ENCODE measurements at regions not wholly inside any gene's neighbourhood (a gene's known extent, or its start where the extent isn't known, plus 50 kb on each side); places are given as distances from the start of the nearest gene placed in this dataset.

DNA sequence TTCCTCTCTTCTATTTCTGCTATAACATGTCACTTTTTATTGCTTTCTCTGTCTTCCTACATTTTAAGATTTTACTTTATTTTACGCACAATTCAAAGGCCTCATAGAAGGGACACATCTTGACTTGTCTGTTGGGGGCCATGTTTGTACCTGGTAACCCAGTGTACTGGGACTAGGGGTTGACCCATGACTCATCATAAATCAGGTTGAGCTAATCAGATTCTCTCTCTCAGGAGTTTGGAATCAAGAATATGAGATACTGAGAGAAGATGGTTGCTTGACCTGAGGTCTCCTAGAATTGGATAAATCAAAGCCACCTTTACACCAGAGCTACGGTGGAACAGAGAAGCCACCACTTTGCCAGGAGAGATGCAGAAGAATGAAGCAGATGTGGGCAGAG lies 153.0 kb downstream of the UXS1 start:
- in situ Hi-C loops (cut with MboI; ENCODE audit: low pct_unique_long_range_greater_than_20kb, low sequenced_read_pairs) = no loop called here
- no peak for DNase-seq

DNA sequence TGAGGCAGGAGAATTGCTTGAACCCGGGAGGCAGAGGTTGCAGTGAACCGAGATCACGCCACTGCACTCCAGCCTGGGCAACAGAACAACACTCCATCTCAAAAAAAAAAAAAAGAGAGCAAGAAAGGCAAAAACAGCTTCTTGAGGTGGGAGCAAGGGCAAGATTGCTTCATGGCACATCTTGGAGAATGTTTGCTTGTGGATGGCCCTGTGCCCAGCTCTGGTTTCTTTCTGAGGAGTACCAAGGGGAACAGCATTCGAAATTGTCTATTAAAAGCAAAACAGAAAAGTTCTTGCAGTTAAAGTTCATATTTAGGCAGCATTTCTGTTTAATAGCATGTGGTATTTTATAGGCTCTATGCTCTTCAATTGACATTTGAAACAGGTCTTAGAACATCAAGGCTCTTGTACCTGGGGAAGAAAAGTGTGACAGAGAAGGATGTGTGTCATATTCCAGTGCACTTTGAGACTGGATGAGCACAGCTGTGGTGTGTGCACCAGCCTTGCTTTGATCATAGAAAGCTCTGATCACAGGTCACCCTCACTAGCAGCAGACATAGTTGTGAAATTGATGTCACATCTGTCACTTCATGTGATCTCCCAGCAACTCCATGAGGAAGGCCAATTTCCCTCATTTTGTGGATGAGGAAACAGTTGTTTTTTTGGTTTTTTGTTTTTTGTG lies 154.3 kb downstream of the UXS1 start:
- no peak for DNase-seq
- in situ Hi-C loops (cut with MboI; ENCODE audit: low pct_unique_long_range_greater_than_20kb, low sequenced_read_pairs) = no loop called here

DNA sequence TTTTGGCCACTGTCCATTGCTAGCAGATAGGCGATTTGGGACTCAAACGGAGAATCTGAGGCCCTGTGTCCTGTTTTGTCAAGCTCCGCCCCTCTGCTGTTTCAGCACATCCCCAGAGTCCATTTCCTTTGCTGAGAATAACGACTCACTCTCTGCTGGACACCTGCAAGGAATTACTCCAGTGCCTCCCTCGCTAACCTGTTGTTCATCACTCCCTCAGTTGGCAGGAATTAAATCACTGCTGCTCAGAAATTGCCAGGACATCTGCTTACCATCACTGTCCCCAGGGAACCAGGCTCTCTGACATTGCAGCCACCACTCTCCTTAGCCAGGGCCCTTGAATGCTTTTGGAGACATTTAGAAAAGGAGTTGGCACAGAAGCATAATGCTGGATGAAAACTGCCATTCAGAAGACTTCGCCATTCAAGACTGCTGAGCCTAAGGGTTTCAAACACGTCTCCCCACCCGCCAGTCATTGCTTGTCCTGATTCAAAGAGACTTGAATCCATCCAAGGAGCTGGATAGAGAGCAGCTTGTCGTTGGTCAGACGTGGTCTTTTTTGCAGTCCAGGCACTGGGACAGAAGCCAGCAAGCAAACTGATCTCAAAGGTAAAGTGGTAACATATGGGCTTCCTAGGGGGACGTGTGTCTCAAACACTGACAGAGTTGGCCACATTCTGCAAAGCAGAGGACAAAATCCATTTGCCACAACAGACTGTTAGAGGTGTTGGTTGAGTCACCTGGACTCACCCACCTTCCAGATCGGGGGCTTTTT lies 155.3 kb downstream of the UXS1 start:
- in situ Hi-C loops (cut with MboI; ENCODE audit: low pct_unique_long_range_greater_than_20kb, low sequenced_read_pairs) = no loop called here

DNA sequence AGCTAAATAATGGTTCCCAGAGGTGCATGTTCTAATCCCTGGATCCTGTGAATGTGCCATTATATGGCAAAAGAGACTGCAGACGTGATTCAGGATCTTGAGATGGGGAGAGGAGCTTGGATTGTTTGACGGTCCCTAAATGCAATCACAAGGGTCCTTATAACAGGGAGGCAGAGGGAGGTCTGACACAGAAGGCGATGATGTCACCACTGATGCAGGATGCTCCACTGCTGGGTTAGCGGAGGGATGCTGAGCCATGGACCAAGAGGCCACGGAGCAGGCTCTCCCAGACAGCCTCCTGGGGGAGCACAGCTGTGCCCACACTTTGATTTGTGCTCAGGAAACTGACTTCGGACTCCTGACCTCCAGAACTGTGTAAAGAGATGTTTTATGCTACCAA lies 156.2 kb downstream of the UXS1 start:
- in situ Hi-C loops (cut with MboI; ENCODE audit: low pct_unique_long_range_greater_than_20kb, low sequenced_read_pairs) = no loop called here
- DNase-seq = no peak

More for the DNA sequence above, 155.3 kb downstream of the UXS1 start:
- DNase-seq = no peak

DNA sequence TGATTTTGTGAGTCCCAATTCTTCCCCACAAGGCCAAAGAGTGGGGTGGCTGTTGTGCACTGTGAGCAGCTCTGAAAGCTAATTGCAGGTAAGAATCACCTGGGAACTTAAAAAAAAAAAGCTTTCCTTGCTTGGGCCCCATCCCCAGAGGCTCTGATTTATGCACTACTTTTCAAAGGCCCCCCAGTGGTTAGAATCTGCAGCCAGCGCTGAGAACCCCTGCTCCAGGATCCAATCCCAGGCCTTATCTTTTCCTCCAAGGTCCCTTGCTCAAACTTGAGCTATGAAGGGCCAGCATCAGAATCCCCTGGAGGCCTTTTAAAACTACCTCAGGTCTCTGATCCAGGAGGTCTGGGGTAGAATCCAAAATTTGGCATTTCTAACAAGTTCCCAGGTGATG lies 156.8 kb downstream of the UXS1 start:
- DNase-seq = no peak
- in situ Hi-C loops (cut with MboI; ENCODE audit: low pct_unique_long_range_greater_than_20kb, low sequenced_read_pairs) = no loop called here

DNA sequence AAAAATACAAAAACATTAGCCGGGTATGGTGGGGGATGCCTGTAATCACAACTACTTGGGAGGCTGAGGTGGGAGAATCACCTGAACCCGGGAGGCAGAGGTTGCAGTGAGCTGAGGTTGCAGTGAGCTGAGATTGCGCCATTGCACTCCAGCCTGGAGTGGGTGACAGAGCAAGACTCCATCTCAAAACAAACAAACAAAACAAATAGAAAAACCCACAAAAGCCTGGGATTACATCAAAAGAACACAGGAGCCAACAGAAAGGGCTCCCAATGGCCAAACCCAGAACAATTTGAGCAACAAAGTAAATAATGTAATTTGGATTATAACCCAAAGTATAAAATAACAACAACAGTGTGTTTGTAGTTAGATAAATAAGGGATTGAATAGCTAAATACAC lies 159.8 kb downstream of the UXS1 start:
- DNase-seq = no peak
- in situ Hi-C loops (cut with MboI; ENCODE audit: low pct_unique_long_range_greater_than_20kb, low sequenced_read_pairs) = no loop called here

DNA sequence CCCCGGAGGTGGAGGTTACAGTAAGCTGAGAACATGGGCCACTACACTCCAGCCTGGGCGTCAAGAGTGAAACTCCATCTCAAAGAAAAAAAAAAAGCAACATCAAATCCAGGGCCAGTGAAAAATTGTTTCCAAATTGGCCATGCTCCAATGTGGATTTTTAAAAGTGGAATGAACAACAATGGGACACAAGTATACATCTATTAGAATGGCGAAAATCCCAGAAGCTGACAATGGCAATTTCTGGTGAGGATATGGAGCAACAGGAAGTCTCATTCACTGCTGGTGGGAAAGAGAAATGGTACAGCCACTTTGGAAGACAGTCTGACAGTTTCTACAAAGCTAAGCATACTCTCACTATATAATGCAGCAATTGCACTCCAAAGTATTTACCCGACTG lies 161.4 kb downstream of the UXS1 start:
- in situ Hi-C loops (cut with MboI; ENCODE audit: low pct_unique_long_range_greater_than_20kb, low sequenced_read_pairs) = no loop called here
- no peak for DNase-seq

DNA sequence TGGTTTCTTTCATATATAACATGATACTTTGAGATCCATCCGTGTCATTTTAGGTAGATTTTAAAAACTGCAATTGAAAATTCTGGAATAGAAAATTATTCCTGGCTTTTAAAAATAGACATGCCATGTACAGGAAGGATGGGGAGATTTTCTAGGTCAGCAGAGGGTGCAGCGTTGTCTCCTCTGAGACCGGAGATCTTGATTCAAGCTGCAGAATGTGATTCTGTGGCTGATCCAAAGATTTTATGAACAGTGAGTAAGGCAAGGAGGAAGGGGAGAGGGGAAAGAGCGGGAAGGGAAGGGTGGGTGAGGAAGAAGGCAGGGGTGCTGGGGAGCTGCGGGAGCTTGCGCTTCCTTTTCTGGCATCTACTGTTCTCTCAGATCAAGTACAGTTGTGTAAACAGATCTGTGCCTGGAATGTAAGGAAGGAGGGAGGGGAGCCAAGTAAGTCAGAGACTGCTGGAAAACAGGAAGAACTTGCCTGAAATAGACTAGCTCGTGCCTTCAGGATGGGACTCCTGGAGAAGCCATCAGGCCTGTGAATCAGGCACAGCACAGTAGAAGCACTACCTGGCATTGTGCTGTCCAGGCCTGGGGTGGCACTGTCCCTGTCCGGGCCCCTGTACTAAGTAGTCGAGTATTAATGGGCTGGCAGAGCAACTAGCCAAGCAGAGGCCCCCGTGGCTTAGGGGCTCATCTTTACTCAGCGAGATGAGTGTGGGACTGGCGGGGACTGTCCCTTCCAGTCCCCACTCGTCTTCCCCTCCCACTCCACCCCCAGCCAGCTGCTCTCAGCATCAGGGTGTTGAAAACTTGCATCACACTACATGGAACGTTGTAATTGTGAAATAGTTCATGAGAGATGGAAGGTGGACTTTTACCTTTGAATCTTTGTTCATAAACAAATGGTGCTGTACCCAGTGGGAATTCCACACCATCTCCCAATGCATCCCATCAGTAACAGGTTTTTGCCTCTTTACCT lies 163.5 kb downstream of the UXS1 start:
- in situ Hi-C loops (cut with MboI; ENCODE audit: low pct_unique_long_range_greater_than_20kb, low sequenced_read_pairs) = no loop called here
- no peak for DNase-seq

DNA sequence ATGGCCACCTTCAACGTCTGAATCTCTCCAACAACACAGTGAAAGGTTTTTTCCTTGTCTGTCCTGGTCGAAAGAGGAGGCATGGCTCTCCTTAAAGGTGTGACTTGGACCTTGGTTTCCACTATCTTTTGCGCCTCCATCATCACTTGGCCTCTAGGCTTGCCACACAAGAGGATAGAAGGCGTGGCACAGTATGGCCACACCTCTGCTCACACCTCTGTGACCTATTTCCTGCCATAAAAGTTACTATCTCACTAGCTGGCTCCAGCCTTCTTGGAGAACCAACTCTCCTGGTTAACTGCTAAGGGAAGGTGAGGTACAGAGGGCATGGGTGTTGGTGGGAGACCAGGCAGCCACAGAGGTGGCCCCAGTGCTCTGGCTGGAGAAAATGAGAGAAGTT lies 165.9 kb downstream of the UXS1 start:
- in situ Hi-C loops (cut with MboI; ENCODE audit: low pct_unique_long_range_greater_than_20kb, low sequenced_read_pairs) = no loop called here
- no peak for DNase-seq

DNA sequence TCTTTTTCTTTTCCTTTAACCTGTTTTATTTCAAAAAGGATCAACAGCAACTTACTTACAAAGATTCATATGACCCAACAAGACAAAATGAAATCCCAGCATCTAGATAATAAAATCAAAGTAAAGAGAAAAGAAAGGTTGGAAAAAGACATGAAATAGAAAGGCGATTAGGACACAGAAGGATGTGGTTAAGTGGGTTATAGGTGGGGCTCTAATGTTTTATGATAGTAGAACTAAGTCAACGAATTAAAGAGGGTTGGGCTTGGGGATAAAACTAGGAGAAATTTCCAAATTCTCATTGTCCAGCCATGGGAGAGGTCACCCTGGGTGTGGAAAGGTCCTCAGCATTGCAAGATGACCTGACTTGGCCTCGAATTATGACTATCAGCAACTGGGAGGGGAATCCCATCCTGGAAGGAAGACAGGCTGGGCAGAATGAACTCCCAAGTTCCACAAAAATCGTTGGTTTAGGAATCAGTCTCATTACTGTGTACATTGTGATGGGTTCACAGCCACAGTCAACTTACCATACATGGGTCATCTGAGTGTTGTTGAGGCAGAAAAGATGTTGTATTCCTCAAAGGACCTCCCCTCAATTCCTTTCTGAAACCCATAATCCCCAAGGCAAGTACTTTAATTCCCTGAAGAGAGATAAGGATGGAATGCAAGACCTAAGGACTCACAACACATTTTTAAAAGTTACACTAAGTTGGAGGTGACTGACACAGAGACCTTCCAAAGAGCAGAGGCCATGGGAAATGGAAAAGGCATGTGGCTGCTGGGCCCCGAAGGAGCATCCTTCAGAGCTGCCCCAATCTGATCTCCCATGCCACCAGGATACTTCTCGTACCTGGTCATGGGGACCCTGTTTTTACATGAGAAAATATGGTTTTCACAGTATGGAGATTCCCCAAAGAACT lies 167.6 kb downstream of the UXS1 start:
- in situ Hi-C loops (cut with MboI; ENCODE audit: low pct_unique_long_range_greater_than_20kb, low sequenced_read_pairs) = no loop called here
- DNase-seq = no peak

DNA sequence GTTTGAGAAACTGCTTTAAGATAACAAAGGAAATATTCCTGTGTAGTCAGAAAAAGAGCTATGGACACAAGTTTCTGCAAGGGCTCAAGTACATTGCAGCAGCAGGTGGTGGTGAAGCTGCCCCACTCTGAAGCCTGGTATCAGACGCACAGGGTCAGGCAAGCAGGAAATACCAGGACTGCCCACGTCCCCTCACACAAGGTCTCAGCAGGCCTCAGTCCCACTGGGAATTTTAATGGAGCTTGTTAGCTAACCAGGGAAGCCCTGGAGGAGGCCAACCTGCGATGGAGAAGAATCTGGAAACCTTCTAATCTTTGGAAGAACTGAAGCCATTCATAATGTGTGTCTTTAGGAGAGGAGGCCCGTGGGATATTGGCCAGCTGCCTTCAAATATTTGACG lies 168.3 kb downstream of the UXS1 start:
- no peak for DNase-seq
- in situ Hi-C loops (cut with MboI; ENCODE audit: low pct_unique_long_range_greater_than_20kb, low sequenced_read_pairs) = no loop called here

DNA sequence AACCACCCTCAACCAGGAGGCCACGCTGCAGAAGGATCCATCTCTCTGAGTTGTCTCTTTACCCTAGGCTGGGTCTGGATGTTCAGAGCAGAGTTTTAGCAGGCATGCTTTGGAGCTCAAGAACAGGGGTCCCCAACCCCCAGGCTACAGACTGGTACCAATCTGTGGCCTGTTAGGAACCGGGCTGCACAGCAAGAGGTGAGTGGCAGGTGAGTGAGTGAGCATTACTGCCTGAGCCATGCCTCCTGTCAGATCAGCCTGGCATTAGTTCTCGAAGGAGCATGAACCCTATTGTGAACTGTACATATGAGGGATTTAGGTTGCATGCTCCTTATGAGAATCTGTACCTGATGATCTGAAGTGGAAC lies 172.5 kb downstream of the UXS1 start:
- in situ Hi-C loops (cut with MboI; ENCODE audit: low pct_unique_long_range_greater_than_20kb, low sequenced_read_pairs) = no loop called here
- no peak for DNase-seq

DNA sequence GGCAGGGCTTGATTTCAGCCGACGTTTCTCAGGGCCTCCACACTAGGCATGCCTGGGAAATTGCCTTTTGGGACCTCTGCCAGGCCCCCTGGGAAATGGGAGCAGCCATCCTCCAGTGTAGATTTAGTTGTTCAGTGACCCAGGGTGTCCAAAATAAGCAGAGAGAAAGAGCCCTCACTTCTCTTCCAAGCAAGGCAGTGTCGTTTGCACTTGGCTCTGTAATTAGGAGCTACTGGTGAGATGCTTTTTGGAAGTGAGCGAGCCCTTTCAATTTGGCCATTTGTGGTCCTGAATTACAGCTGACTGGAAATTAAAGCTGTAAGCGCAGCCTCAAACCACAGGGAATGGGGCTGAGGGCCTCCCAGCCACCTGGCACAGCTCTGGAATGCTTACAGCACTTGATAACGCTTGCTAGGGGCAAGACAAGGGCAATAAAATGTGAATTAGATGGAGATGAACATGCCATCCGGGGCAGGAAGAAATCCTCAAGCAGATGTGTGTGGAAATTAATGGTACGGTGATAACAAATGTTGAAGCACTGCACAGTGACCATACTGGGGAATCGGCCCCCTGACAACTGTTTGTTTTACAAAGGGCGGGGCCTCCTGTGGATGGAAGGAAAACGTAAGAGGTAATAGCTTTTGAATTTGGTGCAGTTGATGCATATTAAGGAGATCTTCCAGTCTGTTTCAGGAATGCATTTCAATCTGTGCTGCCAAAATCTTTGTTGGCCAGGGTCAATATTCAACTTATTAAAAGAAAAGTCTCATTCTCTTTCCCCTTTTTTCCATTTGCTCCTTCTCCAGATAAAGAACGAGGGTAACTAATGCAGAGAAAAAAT lies 173.1 kb downstream of the UXS1 start:
- no peak for DNase-seq
- in situ Hi-C loops (cut with MboI; ENCODE audit: low pct_unique_long_range_greater_than_20kb, low sequenced_read_pairs) = no loop called here

DNA sequence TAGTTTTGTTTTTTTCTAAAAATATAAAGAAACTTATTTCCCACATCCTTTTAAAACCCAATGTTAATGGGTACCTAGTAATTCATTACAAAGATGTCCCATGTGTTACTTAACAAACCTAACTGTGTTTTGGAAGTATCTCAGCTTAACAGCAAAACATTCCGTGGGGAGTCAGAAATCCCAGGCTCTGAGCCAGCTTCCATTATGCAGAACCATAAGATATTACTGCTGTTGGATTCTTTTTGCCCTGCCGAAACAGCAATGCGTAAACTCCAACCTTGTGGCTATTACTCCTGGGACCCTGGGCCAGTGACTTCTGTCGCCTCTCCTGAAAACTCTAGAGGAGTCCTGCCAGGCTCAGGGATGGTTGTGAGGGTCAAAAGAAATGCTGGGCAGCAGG lies 174.1 kb downstream of the UXS1 start:
- in situ Hi-C loops (cut with MboI; ENCODE audit: low pct_unique_long_range_greater_than_20kb, low sequenced_read_pairs) = no loop called here
- no peak for DNase-seq

DNA sequence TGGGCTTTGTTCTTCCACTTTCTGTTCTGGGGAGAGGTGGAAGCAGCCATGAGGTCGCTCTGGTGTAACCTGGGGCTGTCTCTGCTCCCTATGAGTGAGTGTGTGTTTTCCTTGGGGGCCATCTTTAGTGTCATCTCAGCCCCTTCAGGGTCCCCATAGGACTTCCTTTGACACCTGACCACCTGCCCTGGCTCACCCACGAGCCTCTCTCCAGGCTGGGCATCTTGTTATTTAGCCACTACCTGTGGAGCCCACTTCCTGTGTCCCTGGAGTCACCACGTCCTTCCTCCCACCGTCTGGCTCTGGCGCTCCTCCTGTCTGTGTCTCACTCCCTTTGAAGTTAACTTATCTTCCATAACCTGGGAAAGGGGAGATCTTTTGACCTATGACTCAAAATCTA lies 176.0 kb downstream of the UXS1 start:
- DNase-seq = no peak
- in situ Hi-C loops (cut with MboI; ENCODE audit: low pct_unique_long_range_greater_than_20kb, low sequenced_read_pairs) = no loop called here

DNA sequence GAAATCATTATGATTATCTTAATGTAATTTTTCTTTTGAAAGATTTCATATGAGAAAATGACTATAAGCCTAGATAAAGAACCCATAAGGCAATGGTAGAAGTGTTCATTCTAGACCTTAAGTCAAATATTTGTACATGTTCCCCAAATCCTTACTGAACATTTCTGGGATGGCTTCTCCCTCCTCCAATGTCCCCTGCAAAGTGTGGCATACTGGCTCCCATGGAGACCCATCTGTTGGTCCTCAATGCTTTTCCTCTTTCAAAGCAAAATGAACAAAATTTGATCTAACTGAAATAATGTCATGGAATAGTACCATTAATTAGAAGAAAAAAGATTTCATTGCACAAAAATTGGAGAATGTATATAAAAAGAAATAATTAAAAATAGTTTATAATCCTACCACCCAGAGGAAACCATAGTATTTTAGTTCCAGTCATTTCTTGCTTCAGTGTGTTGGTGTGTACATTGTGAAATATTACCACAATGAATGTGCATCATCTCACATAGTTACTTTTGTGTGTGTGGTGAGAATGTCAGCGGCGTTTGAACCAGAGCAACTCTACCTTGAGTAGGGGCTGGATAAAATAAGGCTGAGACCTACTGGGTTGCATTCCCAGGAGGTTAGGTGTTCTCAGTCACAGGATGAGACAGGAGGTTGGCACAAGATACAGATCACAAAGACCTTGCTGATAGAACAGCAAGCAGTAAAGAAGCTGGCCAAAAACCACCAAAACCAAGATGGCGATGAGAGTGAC lies 181.3 kb downstream of the UXS1 start:
- in situ Hi-C loops (cut with MboI; ENCODE audit: low pct_unique_long_range_greater_than_20kb, low sequenced_read_pairs) = no loop called here
- no peak for DNase-seq

DNA sequence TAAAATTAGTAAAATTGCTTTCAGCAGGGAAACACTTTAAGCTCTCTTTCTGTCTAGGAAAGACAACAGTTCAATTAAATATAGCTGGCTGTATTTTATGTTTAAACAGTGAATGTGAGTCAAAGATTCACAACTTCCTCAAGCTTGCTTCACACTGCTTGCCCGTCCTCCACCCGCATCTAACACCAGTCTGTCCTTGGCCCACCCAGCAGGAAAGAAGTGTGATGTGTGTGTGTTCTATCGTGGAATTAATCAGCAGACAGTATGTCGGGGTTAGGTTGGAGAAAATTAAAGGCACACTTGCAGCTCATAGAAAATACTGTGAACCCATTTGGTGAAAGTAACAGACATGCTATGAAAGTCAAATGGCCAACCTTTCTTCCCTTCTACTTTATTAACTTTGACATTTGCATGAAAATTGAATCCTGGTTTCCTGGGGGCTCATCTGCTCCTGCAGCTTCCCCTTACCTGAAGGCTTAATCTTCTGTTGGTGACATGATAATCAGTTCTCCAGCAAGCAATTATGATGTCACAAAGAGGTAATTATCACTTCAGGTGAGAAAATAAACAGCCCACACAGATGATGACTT lies 182.0 kb downstream of the UXS1 start:
- no peak for DNase-seq
- in situ Hi-C loops (cut with MboI; ENCODE audit: low pct_unique_long_range_greater_than_20kb, low sequenced_read_pairs) = no loop called here
